PC-9 (cell line): ENCODE measurements at regions not wholly inside any gene's neighbourhood (a gene's known extent, or its start where the extent isn't known, plus 50 kb on each side); places are given as distances from the start of the nearest gene placed in this dataset.

Experiments used
- CTCF ChIP-seq: fragments of 200-600 bp; sonication (generic); conservative IDR thresholded peaks from 2 replicates; pipeline ENCODE4 v1.6.1; 2017; ENCODE audit warnings: mixed run types, antibody characterized with exemption, mild to moderate bottlenecking, moderate library complexity
- EZH2 ChIP-seq: fragments of 200-600 bp; sonication (generic); IDR thresholded peaks from 2 replicates; pipeline ENCODE4 v1.8.0; 2017; ENCODE audit warnings: antibody characterized with exemption, low read depth

- no peak for TF ChIP-seq CTCF
- no peak for TF ChIP-seq EZH2
These were observed 204.7 kb upstream of the KLF14 start for GRCh38 chr7:130938661-130939060.
